Activated CD8-positive, alpha-beta T cell treated with anti-CD3 and anti-CD28 coated beads for 36 hours (primary cell): ENCODE measurements at regions not wholly inside any gene's neighbourhood (a gene's known extent, or its start where the extent isn't known, plus 50 kb on each side); places are given as distances from the start of the nearest gene placed in this dataset.

Source experiments
- ATAC-seq: fragments of 200-7000 bp; cut with Tn5 transposase; one replicate; pipeline ENCODE4 v1.10.0; 2021; ENCODE audit warnings: mild to moderate bottlenecking, moderate library complexity
- CTCF ChIA-PET: fragments of 350-600 bp; sonication (Branson Sonifier 250); formaldehyde crosslinking; loops from one replicate; lab custom pipeline; 2021; ENCODE audit warnings: antibody characterized with exemption; lab: Charles Lee
- POLR2A ChIA-PET: fragments of 350-600 bp; sonication (Branson Sonifier 250); formaldehyde crosslinking; loops from one replicate; lab custom pipeline; 2021; ENCODE audit warnings: antibody characterized with exemption; lab: Charles Lee
- DNase-seq: peaks from one replicate; pipeline ENCODE4 v3.0.0-alpha.2; 2020
- H3K27ac Mint-ChIP-seq: one replicate; pipeline ENCODE4 v1.8.0; 2021; ENCODE audit warnings: mild to moderate bottlenecking, mixed read lengths
- H3K27me3 Mint-ChIP-seq: one replicate; pipeline ENCODE4 v1.8.0; 2021; ENCODE audit warnings: mixed read lengths
- H3K36me3 Mint-ChIP-seq: one replicate; pipeline ENCODE4 v1.8.0; 2021; ENCODE audit warnings: low read depth, mixed read lengths
- H3K4me1 Mint-ChIP-seq: one replicate; pipeline ENCODE4 v1.8.0; 2021; ENCODE audit warnings: low read depth, mixed read lengths
- H3K4me3 Mint-ChIP-seq: one replicate; pipeline ENCODE4 v1.8.0; 2021; ENCODE audit warnings: mild to moderate bottlenecking, moderate library complexity, mixed read lengths
- H3K9me3 Mint-ChIP-seq: one replicate; pipeline ENCODE4 v1.8.0; 2021; ENCODE audit warnings: mixed read lengths
- CTCF ChIP-seq: fragments of 200-600 bp; IDR thresholded peaks from one replicate; pipeline ENCODE4 v1.8.0; 2022; ENCODE audit warnings: antibody characterized with exemption, mild to moderate bottlenecking
- intact Hi-C: fragments of 100-400 bp; cut with micrococcal nuclease; formaldehyde crosslinking; loops from one replicate; pipeline ENCODE4 v1.10.0; 2022

DNA sequence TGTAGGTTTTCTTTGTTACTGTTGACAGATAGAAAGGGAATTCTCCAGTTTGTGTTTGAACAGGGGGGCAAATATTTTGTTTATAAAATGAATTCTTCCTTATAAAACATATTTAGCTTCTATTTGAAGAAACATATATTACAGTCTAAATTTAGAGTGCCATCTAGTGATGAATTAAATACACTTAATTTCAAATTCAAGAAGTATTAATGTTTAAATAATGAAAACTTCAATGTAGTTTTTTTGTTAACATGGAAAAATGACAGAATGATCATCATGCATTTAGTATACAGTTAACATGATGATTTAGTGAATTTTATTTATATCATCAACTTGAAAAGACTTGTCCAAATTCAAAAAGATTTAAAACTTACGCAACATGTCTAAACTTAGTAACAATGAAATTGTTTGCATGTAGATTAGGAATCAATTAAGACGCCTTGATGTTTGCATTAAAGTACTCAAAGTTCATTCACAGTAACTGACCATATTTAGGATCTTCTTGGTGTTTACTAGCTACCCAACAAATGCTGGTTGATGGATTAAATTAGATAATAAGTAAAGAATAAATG is 765.9 kb upstream of the SLITRK1 start:
- H3K27ac Mint-ChIP-seq: no peak overlapping the region
- H3K9me3 Mint-ChIP-seq: no peaks in the 10 kb centered on the region
- no peak for DNase-seq
- ChIA-PET POLR2A (no interaction called here), CTCF (interaction anchor here (0.6 kb wide), 1 partner anchor 143 kb away, joined by 3 read pairs; no protein-coding TSS in a partner anchor)
- no peak overlapping the region for H3K4me3 Mint-ChIP-seq
- H3K36me3 Mint-ChIP-seq: no peaks in the 10 kb centered on the region
- no peaks in the 10 kb centered on the region for H3K27me3 Mint-ChIP-seq
- H3K4me1 Mint-ChIP-seq: no peaks in the 10 kb centered on the region
- ATAC-seq: no peak
- TF ChIP-seq CTCF: no peak
- intact Hi-C loops: no loop called here

DNA sequence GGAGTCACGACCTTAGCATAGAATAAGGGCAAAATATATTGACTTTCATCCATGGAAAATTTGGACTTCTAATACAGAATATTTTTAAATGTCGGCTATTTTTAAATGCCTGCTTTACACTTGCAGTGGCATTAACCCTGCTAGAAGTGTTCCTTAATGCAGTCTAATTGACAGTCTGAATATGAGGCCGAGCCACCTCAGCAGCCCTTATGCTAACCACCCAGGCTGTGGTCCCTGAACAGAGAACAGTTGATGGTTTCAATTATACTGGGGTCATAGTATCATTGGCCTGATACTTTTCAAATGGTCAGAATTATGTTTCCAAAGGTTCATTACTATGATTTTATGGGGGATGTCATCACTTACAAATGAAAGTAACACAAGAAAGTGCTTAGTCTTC is 764.7 kb upstream of the SLITRK1 start:
- intact Hi-C loops: no loop called here
- ATAC-seq: no peak
- Mint-ChIP-seq H3K4me3 (no peak overlapping the region), H3K36me3 (no peaks in the 10 kb centered on the region), H3K9me3 (no peaks in the 10 kb centered on the region), H3K27ac (no peak overlapping the region), H3K27me3 (no peaks in the 10 kb centered on the region), H3K4me1 (no peaks in the 10 kb centered on the region)
- TF ChIP-seq CTCF: no peak
- ChIA-PET POLR2A (no interaction called here), CTCF (no interaction called here)
- no peak for DNase-seq

- H3K4me1 Mint-ChIP-seq: no peaks in the 10 kb centered on the region
- no peaks in the 10 kb centered on the region for H3K9me3 Mint-ChIP-seq
- no peaks in the 10 kb centered on the region for H3K36me3 Mint-ChIP-seq
- no peaks in the 10 kb centered on the region for H3K27me3 Mint-ChIP-seq
- no peak overlapping the region for H3K4me3 Mint-ChIP-seq
- intact Hi-C loops: no loop called here
- CTCF ChIA-PET: no interaction called here
- no peak for TF ChIP-seq CTCF
- no peak for DNase-seq
- no peak overlapping the region for H3K27ac Mint-ChIP-seq
- POLR2A ChIA-PET: no interaction called here
- no peak for ATAC-seq
Measured at GRCh38 chr13:84645196-84646012, 763.1 kb upstream of the SLITRK1 start.

GRCh38 chr13:84641491-84641890 is 759.2 kb upstream of the SLITRK1 start:
- intact Hi-C loops: no loop called here
- Mint-ChIP-seq H3K4me1 (no peaks in the 10 kb centered on the region), H3K36me3 (no peaks in the 10 kb centered on the region), H3K27ac (no peak overlapping the region), H3K27me3 (no peaks in the 10 kb centered on the region), H3K4me3 (no peak overlapping the region), H3K9me3 (no peaks in the 10 kb centered on the region)
- CTCF ChIA-PET: no interaction called here
- POLR2A ChIA-PET: no interaction called here
- no peak for TF ChIP-seq CTCF
- ATAC-seq (no peak), DNase-seq (no peak)

- CTCF ChIA-PET: no interaction called here
Measured at GRCh38 chr13:84640691-84641090, 758.4 kb upstream of the SLITRK1 start.

More at GRCh38 chr13:84640691-84641090, 758.4 kb upstream of the SLITRK1 start:
- no peaks in the 10 kb centered on the region for H3K27me3 Mint-ChIP-seq
- intact Hi-C loops: no loop called here
- no peak overlapping the region for H3K4me3 Mint-ChIP-seq
- H3K4me1 Mint-ChIP-seq: no peaks in the 10 kb centered on the region
- DNase-seq: no peak
- POLR2A ChIA-PET: no interaction called here
- no peaks in the 10 kb centered on the region for H3K36me3 Mint-ChIP-seq
- H3K9me3 Mint-ChIP-seq: no peaks in the 10 kb centered on the region
- H3K27ac Mint-ChIP-seq: no peak overlapping the region
- TF ChIP-seq CTCF: no peak
- ATAC-seq: no peak
